ENCODE measurements at regions not wholly inside any gene's neighbourhood (a gene's known extent, or its start where the extent isn't known, plus 50 kb on each side); places are given as distances from the start of the nearest gene placed in this dataset.

- DNase-seq: no peak
These were observed 74.6 kb downstream of the FOXD1 start for GRCh38 chr5:73373814-73374510.

- no peak for DNase-seq
These were observed 77.7 kb downstream of the FOXD1 start for GRCh38 chr5:73370640-73371583.

DNA sequence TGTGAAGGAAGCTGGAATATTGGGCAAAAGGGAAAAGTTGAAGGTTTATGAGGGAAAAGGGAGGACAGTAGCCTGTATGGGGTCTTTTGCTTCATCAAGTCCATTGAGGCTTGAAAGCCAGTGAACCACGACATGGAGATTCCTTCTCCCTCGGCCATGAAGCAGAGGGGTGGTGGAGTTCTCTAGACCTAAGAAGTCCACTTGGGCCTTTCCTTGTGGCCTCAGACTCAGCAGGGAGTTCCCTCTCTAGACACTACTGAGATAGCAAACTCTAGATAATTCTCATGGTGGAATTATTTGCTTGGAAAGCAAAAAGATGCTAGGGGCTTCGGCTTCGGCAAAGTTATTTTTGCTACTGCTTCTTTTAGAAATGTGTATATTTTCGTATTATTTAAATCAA lies 78.5 kb downstream of the FOXD1 start:
- no peak for DNase-seq

DNA sequence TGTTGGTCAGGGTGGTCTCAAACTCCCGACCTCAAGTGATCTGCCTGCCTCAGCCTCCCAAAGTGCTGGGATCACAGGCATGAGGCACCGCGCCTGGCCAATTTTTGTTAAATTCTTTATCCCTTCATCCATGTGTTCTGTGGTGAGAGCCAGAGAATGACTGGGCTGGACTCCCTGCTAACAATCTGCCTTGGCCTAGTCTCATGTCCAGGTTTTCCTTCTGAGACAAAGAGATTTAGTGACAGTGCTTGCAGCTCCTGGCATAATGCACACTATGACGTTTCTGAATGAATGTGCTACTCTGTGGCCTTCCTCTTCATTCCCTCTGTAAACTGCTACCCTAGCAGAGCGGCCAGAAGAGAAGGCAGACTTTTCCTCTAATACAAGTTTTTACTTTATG lies 79.3 kb downstream of the FOXD1 start:
- no peak for DNase-seq

- DNase-seq: no peak
These were observed 80.9 kb downstream of the FOXD1 start for GRCh38 chr5:73367650-73368049.

DNA sequence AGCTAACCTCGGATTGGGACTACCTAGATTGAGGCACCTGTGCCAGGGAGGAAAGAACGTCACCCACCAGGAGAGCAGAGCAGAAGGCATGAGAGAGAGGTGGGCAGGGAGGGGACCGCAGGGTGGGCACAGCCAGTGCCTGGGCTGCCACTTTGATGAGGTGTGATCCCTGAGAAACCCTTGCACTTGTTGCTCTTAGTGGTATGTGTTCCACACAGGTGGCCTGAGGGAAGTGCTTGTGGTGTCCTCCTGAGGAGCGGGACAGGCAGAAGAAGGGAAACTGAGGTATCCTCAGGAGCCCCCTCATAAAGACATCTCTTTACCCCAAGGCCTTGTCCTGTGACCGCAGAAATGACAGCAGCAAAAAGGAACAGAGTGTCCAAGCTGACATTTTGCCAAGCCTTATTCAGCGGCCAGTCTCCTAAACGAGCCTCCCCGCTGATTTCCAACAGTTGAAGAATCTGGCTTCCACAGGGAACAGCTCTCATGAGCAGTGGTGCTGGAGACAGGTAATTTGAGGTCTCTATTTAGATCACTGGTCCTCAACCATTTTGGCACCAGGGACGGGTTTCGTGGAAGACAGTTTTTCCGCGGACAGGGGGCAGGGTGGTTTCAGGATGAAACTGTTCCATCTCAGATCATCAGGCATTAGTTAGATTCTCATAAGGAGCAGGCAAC lies 82.4 kb downstream of the FOXD1 start:
- DNase-seq: no peak

- no peak for DNase-seq
These were observed 83.2 kb downstream of the FOXD1 start for GRCh38 chr5:73365301-73365853.

GRCh38 chr5:73363911-73364730 lies 84.5 kb downstream of the FOXD1 start:
- DNase-seq: no peak

DNA sequence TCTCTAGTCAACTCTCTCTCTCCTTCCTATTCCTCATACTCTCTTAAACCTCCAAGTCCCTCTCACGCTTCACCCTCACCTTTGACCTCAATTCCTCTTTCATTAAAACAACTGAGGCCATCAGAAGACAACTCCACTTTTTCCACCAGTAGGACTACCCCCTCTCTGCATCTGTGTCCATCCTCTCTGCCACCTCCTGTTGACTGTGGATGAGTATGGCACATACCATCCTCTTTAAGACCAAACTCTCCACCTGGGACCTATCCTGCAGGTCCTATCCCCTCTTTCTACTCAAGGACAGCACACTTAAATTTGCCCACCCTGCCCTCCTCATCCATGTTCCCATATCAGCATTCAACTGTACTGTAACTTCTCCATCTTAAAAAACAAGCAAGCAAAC lies 89.2 kb downstream of the FOXD1 start:
- no peak for DNase-seq

GRCh38 chr5:73358366-73358765 lies 90.2 kb downstream of the FOXD1 start:
- no peak for DNase-seq

- DNase-seq: no peak
These were observed 91.0 kb downstream of the FOXD1 start for GRCh38 chr5:73357576-73357975.

GRCh38 chr5:73355108-73355507 lies 93.5 kb downstream of the FOXD1 start:
- DNase-seq: no peak

- no peak for DNase-seq
These were observed 94.2 kb downstream of the FOXD1 start for GRCh38 chr5:73354406-73354805.

- no peak for DNase-seq
These were observed 95.8 kb downstream of the FOXD1 start for GRCh38 chr5:73352649-73353230.

GRCh38 chr5:73352243-73352642 lies 96.3 kb downstream of the FOXD1 start:
- DNase-seq: no peak

GRCh38 chr5:73351593-73351992 lies 97.0 kb downstream of the FOXD1 start:
- DNase-seq: no peak

DNA sequence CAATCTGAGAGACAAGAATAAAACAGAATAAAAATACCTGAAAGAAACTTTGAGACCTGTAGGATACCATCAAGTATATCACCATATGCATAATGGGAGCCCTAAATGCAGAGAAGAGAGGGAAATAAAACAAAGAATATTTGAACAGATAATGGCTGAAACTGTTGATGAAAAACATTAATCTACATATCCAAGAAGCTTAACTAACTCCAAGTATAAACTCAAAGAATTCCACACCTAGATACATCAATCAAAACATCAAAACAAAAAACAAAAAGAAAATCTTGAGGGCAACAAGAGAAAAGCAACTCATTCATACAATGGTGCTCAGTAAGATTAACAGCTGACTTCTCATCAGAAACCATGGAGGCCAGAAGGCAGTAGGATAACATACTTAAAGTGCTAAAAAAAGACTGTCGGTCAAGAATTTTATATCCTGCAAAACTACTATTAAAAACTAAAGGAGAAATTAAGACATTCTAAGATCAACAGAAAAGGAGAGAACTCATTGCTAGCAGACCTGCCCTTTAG lies 101.6 kb downstream of the FOXD1 start:
- DNase-seq: no peak

- DNase-seq: no peak
These were observed 103.7 kb downstream of the FOXD1 start for GRCh38 chr5:73344835-73345234.

GRCh38 chr5:73339711-73340110 lies 108.9 kb downstream of the FOXD1 start:
- DNase-seq: no peak

- no peak for DNase-seq
These were observed 109.5 kb downstream of the FOXD1 start for GRCh38 chr5:73339051-73339575.

DNA sequence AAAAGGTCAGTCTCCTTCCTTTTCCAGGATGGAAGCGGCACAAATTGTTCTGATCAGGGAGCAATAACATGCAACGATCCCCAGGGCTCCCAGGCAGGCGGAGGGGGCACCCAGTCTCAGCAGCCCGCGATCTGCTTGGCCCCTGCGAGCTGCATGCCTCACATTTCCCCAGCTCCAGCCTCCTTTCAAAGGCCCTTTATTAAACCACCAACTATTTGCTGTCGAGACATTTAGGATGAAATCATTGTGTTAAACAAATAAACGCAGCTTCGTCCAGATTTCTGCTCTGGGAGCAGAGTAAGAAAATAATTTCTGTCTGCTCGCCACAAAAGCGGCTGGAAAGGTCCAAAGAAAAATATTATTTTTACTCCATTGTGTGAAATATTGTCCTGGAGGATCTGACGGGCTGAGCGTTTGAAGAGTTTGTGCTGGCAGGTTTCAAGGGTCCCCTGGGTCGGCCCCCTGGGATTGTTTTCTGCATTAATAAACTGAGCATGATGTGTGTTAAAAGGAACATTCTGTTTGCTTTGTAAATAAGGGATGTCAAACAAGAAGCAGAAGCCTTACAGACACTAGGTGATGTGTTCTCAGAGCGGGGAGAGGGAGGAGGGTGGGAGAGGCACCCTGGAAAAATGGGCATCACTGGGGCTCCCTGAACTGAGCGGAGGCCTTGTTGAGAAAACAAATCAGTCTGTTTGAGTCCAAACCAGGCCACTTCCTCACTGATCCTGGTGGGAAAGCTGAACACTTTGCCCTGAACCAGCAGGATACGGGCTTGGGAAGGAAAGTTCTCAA lies 110.1 kb downstream of the FOXD1 start:
- no peak for DNase-seq
